T-helper 2 cell treated with Interferon-gamma antibody and Interleukin-4, amounts not matched to agents 5 μg/mL and 100 μg/mL, for 36 hours (primary cell): ENCODE measurements at regions not wholly inside any gene's neighbourhood (a gene's known extent, or its start where the extent isn't known, plus 50 kb on each side); places are given as distances from the start of the nearest gene placed in this dataset.
"Not testable (repeated sequence)": the region's sequence is repeated elsewhere in the genome, so short reads cannot be mapped to it uniquely, and the experiment has no call there.

Experiments used
- DNase-seq: peaks from one replicate; pipeline ENCODE4 v3.0.0; 2021; ENCODE audit warnings: low spot score
- H3K27ac Mint-ChIP-seq: one replicate; pipeline ENCODE4 v1.8.0; 2021; ENCODE audit warnings: mild to moderate bottlenecking, mixed read lengths
- H3K27me3 Mint-ChIP-seq: one replicate; pipeline ENCODE4 v1.8.0; 2021; ENCODE audit warnings: low read depth, mixed read lengths
- H3K36me3 Mint-ChIP-seq: one replicate; pipeline ENCODE4 v1.8.0; 2021; ENCODE audit warnings: low read depth, mixed read lengths
- H3K4me1 Mint-ChIP-seq: one replicate; pipeline ENCODE4 v1.8.0; 2021; ENCODE audit warnings: low read depth, mixed read lengths
- H3K4me3 Mint-ChIP-seq: one replicate; pipeline ENCODE4 v1.8.0; 2022; ENCODE audit warnings: mild to moderate bottlenecking, moderate library complexity, mixed read lengths
- H3K9me3 Mint-ChIP-seq: one replicate; pipeline ENCODE4 v1.8.0; 2021; ENCODE audit warnings: mixed read lengths

GRCh38 chr17:31798205-31798724, 60.8 kb downstream of the COPRS start:
- no peaks in the 10 kb centered on the region for H3K27me3 Mint-ChIP-seq

GRCh38 chr17:31795941-31796340, 63.1 kb downstream of the COPRS start:
- H3K36me3 Mint-ChIP-seq, H3K9me3 Mint-ChIP-seq, H3K27ac Mint-ChIP-seq, H3K4me1 Mint-ChIP-seq, H3K4me3 Mint-ChIP-seq, DNase-seq, H3K27me3 Mint-ChIP-seq: not testable (repeated sequence)

More at GRCh38 chr17:31798205-31798724, 60.8 kb downstream of the COPRS start:
- Mint-ChIP-seq H3K9me3 (no peaks in the 10 kb centered on the region), H3K4me1 (no peaks in the 10 kb centered on the region), H3K27ac (no peak overlapping the region), H3K36me3 (no peaks in the 10 kb centered on the region), H3K4me3 (no peak overlapping the region)
- no peak for DNase-seq

GRCh38 chr17:31794111-31794510, 64.9 kb downstream of the COPRS start:
- DNase-seq = no peak
- Mint-ChIP-seq H3K4me3 (no peak overlapping the region), H3K9me3 (no peaks in the 10 kb centered on the region), H3K36me3 (no peaks in the 10 kb centered on the region), H3K4me1 (peaks cover 4% of the 10 kb centered on the region), H3K27ac (no peak overlapping the region), H3K27me3 (no peaks in the 10 kb centered on the region)

GRCh38 chr17:31793634-31794033, 65.4 kb downstream of the COPRS start:
- not testable (repeated sequence) for H3K27me3 Mint-ChIP-seq, H3K4me3 Mint-ChIP-seq, H3K4me1 Mint-ChIP-seq, DNase-seq, H3K9me3 Mint-ChIP-seq, H3K27ac Mint-ChIP-seq, H3K36me3 Mint-ChIP-seq

- H3K27ac Mint-ChIP-seq = no peak overlapping the region
Observed at GRCh38 chr17:31792007-31792585, 66.9 kb downstream of the COPRS start.

GRCh38 chr17:31789707-31790505, 69.1 kb downstream of the COPRS start:
- Mint-ChIP-seq H3K36me3 (no peaks in the 10 kb centered on the region), H3K4me3 (no peak overlapping the region), H3K27ac (no peak overlapping the region), H3K27me3 (no peaks in the 10 kb centered on the region), H3K9me3 (no peaks in the 10 kb centered on the region), H3K4me1 (peaks cover 4% of the 10 kb centered on the region)
- DNase-seq = no peak

More at GRCh38 chr17:31792007-31792585, 66.9 kb downstream of the COPRS start:
- Mint-ChIP-seq H3K4me3 (no peak overlapping the region), H3K4me1 (peaks cover 4% of the 10 kb centered on the region), H3K9me3 (no peaks in the 10 kb centered on the region), H3K36me3 (no peaks in the 10 kb centered on the region), H3K27me3 (no peaks in the 10 kb centered on the region)
- no peak for DNase-seq

GRCh38 chr17:31788956-31789355, 70.1 kb downstream of the COPRS start:
- Mint-ChIP-seq H3K27ac (no peak overlapping the region), H3K36me3 (no peaks in the 10 kb centered on the region), H3K4me3 (no peak overlapping the region), H3K9me3 (no peaks in the 10 kb centered on the region), H3K4me1 (peaks cover 4% of the 10 kb centered on the region), H3K27me3 (no peaks in the 10 kb centered on the region)
- no peak for DNase-seq

- Mint-ChIP-seq H3K27me3 (peaks cover 2% of the 10 kb centered on the region), H3K4me3 (no peak overlapping the region), H3K27ac (no peak overlapping the region), H3K36me3 (no peaks in the 10 kb centered on the region), H3K9me3 (no peaks in the 10 kb centered on the region), H3K4me1 (peaks cover 4% of the 10 kb centered on the region)
- DNase-seq = no peak
Observed at GRCh38 chr17:31788571-31788946, 70.5 kb downstream of the COPRS start.

- Mint-ChIP-seq H3K36me3 (no peaks in the 10 kb centered on the region), H3K9me3 (no peaks in the 10 kb centered on the region), H3K4me3 (no peak overlapping the region), H3K27ac (no peak overlapping the region), H3K27me3 (peaks cover 8% of the 10 kb centered on the region), H3K4me1 (peaks cover 4% of the 10 kb centered on the region)
- no peak for DNase-seq
Observed at GRCh38 chr17:31787857-31788570, 71.0 kb downstream of the COPRS start.

GRCh38 chr17:31786796-31787481, 72.1 kb downstream of the COPRS start:
- peaks cover 9% of the 10 kb centered on the region for H3K27me3 Mint-ChIP-seq
- DNase-seq = no peak
- no peak overlapping the region for H3K27ac Mint-ChIP-seq

GRCh38 chr17:31780483-31780882, 78.6 kb downstream of the COPRS start:
- DNase-seq = no peak
- Mint-ChIP-seq H3K4me1 (no peaks in the 10 kb centered on the region), H3K9me3 (no peaks in the 10 kb centered on the region), H3K36me3 (no peaks in the 10 kb centered on the region), H3K4me3 (no peak overlapping the region), H3K27ac (no peak overlapping the region), H3K27me3 (peaks cover 18% of the 10 kb centered on the region)

More at GRCh38 chr17:31786796-31787481, 72.1 kb downstream of the COPRS start:
- H3K4me3 Mint-ChIP-seq = no peak overlapping the region
- H3K4me1 Mint-ChIP-seq = no peaks in the 10 kb centered on the region
- H3K36me3 Mint-ChIP-seq = no peaks in the 10 kb centered on the region
- H3K9me3 Mint-ChIP-seq = no peaks in the 10 kb centered on the region

- no peaks in the 10 kb centered on the region for H3K9me3 Mint-ChIP-seq
- no peak overlapping the region for H3K27ac Mint-ChIP-seq
- no peaks in the 10 kb centered on the region for H3K36me3 Mint-ChIP-seq
- H3K4me3 Mint-ChIP-seq = no peak overlapping the region
- peaks cover 18% of the 10 kb centered on the region for H3K27me3 Mint-ChIP-seq
- no peaks in the 10 kb centered on the region for H3K4me1 Mint-ChIP-seq
- DNase-seq = no peak
Observed at GRCh38 chr17:31778523-31778922, 80.5 kb downstream of the COPRS start.

- H3K27me3 Mint-ChIP-seq, DNase-seq, H3K4me1 Mint-ChIP-seq, H3K36me3 Mint-ChIP-seq, H3K27ac Mint-ChIP-seq, H3K4me3 Mint-ChIP-seq, H3K9me3 Mint-ChIP-seq: not testable (repeated sequence)
Observed at GRCh38 chr17:31771328-31771727, 87.7 kb downstream of the COPRS start.

GRCh38 chr17:31770501-31770900, 88.5 kb downstream of the COPRS start:
- not testable (repeated sequence) for H3K4me3 Mint-ChIP-seq, H3K4me1 Mint-ChIP-seq, H3K27ac Mint-ChIP-seq, DNase-seq, H3K9me3 Mint-ChIP-seq, H3K36me3 Mint-ChIP-seq, H3K27me3 Mint-ChIP-seq
